H4 (cell line): ENCODE measurements at regions not wholly inside any gene's neighbourhood (a gene's known extent, or its start where the extent isn't known, plus 50 kb on each side); places are given as distances from the start of the nearest gene placed in this dataset.

Source experiments
- DNase-seq: peaks from one replicate; pipeline ENCODE4 v3.0.0-alpha.2; 2015; ENCODE audit warnings: low spot score

DNA sequence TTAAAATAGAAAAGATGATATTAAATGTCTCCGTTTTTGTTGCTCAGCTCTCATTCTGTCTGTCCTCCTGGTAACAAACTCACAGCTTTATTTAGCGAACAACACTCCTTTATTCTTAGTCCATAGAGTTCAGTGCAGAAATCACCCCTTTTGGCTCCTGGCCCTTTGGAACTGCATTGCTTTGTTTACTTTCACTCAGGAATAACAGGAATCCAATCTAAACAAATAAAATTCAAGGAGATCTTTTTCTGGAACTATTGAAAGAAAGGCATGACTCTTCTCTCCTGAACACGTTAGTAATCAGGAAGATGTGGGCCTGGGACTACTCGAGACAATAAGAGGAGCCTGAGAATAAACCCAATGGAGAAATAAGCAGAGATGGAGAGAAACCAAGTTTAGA is 409.2 kb downstream of the DIPK2A start:
- no peak for DNase-seq

DNA sequence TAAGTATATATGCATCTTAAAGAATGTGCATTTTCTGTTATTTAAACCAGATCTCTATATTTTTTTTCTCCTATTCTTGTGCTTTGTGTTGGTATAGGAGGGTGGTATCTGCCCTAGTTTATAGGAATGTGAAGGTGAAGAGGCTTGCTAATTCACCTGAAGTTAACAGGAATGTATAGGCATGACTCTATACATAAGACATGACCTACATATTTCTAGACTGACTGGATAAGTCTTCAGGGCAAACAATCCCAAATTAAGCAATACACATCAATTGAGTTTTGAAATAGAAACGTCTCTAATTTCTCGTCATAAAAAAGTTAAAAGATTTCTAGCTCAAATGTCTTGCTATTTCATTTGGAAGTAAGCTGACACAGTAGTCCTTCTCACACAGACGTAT is 410.0 kb downstream of the DIPK2A start:
- no peak for DNase-seq

DNA sequence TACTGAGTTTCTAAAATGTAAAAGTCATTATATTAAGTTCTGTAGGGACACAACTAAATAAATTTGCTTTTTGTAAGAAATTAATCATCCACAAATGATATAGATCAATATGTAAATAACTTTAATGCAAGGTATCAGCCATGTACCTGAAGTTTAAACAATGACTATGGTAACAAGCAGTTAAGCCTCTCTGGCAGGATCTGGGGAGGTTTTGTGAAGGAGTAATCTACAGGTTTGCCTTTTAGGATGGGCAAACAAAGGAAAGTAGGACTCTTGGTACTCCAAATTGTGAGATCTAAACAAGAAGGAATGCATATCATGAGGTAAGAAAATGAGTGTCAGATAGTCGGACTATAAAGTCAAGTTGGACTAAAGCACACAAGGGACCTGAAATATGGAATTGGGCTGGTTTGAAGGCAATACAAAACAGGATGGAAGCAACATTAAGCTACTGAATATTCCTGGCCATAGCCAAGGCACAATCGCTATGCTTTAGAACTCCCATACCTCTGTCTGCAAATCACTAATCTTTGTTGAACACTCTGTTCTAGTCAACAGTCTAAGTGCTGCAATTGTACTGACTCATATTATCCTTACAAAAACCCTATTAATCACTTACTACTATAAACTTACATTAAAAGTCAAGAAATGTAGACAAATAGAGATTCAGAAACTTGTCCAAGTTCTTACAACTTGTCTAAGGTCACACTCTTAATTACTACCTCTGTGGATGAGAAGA is 412.8 kb downstream of the DIPK2A start:
- no peak for DNase-seq

DNA sequence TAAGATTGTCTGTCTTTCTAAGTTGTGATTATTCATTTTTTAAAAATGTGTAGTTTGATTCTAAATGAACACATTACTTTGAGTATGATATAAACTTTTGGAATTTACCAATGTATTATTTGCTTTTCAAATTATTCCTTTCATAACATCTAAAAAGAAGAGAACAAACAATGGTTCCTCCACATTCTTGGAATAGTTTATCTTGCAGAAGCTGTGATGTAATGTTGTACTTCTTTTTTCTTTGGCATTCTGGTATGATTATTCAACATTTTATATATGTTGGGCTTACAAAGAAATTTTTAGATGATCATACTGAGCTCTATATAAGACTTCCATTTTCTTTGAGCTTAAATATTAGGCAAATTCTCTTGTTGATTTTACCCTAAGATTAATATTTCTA is 419.2 kb downstream of the DIPK2A start:
- DNase-seq, result no peak

DNA sequence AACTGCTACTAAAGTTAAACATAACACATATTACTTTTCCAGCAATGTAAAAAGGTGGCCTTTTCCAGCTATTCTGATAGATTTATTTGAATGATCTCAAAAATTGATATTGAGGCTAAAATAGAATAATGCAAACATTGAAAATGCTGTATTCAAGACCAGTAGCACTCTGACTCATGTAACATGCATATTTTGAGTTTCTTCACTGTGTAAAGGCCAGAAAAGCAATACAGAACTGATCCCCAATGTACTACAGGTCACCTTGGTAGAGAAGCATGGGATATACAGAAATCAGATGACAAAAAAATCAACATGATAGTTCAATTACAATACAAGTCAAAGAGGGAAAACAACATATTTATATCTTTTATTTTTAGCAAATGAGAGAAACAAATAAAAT is 419.6 kb downstream of the DIPK2A start:
- no peak for DNase-seq

DNA sequence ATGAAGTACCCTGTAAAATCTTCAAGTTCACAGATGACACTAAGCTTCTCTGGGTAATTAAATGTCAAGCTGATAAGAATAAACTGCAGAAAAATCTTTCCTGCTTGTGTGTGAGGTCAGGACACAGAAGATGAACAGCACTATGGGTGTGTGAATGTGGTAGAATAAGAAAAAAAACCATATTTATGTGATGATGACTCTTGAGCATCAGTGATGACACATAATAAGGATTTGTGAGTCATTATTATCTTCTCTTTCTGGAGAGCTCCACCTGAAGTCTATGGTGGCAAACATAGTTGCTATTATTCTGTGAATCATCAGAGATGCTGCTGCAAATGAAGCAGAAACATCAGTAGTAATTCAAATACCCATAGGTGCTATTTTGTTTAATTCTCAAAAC is 422.4 kb downstream of the DIPK2A start:
- no peak for DNase-seq

DNA sequence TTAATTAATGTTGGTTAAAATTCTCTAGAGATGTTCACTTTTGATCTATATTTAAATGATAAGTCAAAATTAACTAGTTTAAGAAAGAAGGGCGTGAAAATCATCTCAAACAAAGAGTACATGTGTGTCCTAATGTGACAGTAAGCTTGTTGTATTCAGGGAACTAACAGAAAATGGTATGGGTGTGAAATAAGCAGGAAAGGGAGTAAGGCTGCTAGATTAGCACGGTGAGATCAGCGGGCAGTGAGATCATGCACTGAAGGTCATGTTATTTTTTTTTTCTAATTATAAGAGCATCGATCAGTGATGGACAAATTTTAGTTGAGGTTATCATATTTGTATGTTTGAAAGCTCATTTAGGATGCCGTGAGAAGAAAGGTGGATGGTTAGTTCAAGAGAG is 430.8 kb downstream of the DIPK2A start:
- no peak for DNase-seq

DNA sequence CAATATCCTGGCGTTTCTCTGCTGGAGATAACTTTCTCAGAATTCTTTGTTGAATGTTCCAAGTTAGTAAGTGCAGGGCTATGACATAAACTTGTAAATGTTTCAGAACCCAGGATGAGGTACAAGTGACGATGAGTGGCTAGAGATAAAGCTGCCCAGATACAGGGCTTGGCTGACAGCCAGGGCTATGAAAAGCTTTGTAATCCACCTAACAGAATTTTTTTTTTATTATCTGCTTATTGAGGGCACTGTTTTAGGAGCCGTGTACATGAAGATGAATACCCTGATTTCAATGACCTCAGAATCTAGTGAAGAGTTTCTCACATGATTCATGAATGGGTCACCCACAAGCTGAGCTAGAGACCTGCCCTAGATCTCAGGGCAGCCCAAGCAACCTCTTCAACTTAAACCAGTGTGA is 431.4 kb downstream of the DIPK2A start:
- DNase-seq, result no peak

DNA sequence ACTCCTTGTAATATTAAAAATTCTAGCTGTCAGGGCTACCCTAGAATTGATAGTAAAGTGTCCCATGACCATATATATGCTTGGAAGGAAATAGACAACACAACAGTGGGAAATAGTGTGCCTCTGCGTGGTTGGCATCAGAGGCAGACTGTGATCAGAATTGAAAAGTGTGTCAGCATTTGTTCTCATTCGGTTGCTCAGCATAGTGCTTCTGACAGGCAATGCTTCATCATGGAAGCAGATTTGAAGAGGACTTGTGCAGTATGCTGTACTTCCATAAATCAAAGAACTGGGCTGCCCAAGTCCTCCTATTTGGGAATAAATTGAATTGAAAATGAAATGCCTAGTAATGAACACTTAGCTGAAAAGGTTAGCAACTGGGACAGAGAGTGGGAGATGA is 435.7 kb downstream of the DIPK2A start:
- DNase-seq, result no peak

DNA sequence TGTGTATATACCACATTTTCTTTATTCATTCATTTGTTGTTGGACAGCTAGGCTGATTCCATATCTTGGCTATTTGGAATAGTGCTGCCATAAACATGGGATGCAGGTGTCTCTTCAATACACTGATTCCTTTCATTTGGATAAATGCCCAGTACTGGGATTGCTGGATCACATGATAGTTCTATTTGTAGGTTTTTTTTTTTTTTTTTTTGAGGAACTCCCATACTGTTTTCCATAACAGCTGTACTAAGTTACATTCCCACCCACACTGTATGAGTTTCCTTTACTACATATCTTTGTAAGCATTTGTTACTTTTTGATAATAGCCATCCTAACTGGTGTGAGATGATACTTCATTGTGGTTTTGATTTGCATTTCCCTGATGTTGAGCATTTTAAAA is 437.7 kb downstream of the DIPK2A start:
- no peak for DNase-seq

DNA sequence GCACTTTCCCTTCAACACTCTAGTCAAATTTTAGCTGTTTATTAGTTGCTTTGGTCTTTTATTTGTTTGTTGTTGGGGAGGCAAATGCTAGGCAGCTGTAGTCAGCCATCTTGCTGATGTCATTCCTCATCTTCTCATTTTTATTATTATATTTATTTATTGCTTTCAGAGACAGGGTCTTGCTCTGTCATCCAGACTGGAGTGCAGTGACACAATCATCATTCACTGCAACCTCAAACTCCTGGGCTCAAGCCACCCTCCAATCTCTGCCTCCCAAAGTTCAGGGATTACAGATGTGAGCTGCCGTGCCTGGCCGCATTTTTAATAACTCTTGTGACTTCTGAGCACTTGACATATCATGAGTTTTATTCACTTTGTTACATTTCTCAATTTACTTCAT is 441.4 kb downstream of the DIPK2A start:
- DNase-seq, result no peak

DNA sequence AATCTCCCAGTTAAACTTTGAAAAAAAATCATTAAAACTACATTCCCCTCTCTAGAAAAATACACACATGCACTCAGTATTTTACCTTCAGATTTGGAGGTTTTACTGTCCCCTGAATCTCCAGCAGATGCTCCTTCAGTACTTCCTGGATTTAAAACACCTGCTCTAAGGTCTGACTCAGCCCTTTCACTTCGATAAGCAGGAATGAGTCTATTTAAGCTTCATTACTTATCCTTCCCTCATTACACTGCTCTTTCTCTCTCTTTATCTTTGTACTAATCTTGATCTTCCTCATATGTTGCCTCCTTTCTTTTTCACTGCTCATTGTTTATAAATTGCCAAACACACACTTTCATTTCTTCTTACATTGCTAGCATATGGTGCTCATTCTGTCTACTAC is 443.9 kb downstream of the DIPK2A start:
- DNase-seq, result no peak

DNA sequence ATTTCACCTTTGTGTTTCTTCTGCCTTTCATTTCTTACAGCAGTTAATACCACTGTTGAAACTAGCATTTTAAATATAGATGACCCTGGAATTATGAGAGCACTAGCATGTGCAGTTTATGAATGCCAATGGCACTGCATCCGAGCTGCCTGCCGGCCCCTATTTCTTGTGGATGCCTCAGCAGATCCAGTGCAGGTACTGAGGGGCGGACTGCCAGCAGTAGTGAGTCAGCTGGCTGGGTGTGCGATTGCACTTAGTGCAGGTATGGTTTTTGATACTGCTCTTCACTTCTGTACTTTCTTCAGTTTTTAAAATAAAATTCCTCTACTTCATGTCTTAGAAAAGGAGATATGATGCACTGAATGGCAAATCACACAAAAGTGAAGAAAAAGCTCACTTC is 453.0 kb downstream of the DIPK2A start:
- no peak for DNase-seq

DNA sequence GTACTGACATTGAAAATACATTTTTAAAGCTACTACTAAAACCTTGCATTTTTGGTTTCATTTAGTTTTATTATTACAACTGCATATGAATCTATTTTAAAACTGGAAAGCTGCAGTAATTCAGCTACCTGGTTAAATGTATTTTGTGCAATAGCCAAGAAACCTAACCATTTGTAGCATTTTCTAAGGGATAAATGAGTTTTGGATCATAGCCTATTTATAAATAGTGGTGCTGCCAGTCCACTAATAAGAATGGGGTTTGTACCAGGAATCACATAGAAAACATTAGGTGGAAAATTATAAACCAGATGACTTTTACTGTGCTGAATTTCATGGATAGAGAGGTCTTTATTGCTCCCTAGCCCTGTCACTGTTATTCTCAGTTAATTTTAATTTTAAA is 454.7 kb downstream of the DIPK2A start:
- no peak for DNase-seq

DNA sequence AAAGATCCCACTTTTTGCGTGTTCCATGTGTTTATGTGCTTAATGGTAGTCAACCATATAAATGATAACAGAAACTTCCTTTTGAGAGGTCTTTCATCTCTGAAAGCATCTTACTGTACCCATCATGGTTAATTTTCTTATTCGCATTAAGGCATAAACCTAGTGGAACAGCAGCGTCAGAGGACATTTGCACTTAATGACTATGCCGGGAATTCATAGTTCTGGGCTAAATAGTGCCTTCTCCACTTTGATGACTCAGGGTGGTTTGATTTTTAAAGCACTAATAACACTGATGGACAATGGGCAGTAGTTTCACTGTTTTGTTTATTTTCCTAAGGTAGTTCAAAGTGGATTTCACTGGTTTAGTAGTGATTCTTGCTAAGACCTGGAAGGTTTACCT is 455.3 kb downstream of the DIPK2A start:
- no peak for DNase-seq

DNA sequence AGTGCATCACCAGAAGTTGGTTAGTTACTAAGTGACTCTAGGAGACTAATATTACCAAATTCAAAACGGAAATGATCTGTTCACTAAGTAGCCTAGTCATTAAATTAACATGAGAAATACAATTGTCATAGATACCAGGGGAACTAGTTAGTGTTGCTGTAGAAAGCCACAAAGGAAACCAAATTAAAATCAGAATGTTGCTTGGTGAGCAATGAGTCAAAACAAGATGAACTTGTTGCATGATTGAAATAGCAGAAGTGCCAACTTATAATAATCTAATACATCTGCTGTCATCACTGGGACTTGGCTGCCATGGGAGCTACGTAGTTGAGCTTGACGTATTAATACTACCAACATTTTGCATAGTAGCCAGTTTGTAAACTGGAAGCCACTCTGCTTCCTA is 458.1 kb downstream of the DIPK2A start:
- DNase-seq, result no peak

DNA sequence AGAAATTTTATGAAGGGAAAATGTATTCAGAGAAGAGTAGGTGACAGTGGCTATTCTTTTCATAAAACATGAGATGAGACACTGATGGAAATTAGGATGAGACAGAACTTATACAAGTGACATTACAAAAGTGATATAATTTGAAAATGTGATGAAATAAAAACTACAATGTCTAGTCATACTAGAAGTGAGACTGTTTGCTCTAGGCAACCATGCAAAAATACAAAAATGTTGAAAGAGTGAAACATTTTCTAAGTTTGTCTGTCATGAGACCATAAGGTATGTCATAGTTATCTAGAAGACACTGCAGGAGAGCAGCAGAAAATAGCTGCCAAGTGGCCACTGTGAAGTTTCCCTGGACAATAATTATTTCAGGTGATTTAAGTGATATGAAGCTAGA is 459.5 kb downstream of the DIPK2A start:
- no peak for DNase-seq

DNA sequence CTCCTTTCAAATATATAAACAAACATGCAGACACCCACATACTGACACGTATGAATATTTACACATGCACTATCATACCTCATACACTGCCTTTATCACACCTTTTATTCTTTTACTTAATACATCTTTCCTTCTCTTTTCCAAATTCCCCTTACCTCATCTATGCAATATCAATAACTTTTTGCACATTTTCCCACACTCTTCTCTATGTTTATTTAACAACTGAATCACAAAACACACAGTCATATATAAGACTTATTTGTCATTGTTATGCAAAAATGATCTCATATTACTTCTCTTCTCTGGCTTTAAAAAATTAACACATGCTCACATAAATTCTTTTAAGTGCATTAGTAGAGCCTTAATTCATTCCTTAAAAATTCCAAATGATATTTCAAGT is 461.4 kb downstream of the DIPK2A start:
- DNase-seq, result no peak

DNA sequence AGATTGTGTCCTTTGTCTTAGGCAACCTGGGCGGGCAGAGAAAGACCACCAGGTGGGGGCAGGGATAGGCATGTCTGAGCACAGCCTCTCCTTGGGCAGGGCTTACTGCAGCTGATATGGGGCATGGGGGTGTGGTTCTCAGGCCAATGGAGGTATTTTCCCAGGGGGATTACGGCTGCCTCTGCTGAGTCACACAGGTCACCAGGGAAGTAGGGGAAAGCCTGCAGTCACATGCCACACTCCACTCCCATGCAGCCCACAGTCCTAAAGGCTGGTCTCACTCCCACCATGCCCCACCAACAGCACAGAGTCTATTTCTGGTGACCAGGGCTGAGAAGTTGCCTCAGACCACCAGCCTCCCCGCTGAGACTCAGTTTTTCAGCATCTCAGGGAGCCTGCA is 466.4 kb downstream of the DIPK2A start:
- peak; percentile 19 for DNase-seq

DNA sequence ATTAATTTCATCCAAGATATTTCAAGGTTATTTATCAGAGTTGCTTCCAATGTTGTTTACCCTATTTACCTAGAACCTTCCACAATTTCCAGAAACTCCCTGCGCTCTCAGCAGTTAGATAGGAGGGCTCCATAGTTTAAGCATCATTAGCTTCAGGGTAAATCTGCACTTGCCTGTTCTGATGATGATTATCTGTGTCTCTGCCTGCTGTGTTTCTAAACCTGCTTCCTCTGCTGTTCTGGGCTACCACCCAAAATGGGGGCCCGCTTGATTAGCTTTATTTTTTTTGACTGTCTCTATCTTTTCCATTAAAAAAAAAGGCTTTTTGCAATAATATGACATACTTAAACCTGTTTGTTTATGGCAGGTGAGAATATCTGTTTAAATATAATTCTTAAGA is 472.4 kb downstream of the DIPK2A start:
- no peak for DNase-seq

DNA sequence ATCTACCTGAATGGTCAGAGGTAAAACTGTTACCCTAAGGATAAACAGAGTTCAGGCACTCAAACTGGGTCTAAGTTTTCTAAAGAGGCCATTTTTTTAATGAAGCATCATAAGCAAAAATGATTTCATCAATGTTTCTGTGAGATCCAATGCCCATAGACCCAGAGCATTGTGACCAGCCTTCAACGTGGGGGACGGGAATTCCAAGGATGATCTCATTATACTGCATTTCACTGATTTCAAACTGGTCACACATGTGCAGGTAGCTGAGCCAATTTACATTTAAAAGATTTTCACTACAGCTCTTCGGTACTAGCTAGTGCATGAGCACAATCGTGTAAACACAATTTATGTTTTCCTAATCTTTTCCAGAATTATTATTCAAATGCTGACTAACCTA is 472.9 kb downstream of the DIPK2A start:
- DNase-seq, result no peak

DNA sequence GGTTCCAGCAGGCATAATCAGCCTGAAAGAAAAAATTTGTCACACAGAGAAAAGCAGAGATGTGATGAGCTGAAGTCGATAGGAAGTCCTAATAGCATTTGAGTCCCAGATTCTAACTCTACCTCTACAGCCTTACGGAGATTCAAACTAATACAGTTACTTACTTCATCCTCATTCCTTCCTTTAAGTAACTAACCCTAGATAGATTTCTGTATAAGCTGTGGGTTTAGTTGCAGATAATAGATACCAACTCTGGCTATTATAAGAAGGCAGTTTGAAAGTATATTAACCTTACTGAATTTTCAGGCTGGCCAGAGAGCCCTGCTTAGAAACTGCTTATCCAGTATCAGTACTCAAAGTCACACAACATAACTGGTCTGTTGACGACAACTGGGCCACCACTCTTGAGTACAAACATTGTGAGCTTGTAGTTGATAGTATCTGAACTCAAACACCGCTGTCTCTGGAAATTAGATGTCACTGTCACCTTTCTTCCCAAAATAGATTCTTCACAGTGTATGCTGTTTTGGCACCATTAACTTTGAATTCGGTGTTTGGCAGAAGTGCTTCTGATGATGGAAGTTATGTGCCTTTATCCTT is 484.3 kb downstream of the DIPK2A start:
- no peak for DNase-seq

DNA sequence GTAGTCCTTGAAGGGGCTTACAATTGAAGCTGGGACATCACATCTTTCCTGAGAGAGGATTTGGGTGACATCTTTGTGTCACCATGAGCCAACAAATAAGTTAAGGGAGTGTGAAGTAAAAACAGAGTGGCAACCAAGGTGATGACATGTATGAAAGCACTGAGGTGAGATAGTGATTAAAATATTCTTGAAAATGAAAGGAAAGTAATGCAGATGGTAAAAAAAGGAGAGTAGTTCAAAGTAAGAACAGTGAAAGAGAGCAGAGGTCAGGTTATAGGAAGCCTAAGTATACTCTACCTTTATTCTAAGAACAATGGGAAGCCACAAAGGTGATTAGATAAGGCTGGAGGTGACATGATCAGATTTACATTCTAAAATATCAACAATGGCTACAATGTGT is 486.1 kb downstream of the DIPK2A start:
- no peak for DNase-seq

DNA sequence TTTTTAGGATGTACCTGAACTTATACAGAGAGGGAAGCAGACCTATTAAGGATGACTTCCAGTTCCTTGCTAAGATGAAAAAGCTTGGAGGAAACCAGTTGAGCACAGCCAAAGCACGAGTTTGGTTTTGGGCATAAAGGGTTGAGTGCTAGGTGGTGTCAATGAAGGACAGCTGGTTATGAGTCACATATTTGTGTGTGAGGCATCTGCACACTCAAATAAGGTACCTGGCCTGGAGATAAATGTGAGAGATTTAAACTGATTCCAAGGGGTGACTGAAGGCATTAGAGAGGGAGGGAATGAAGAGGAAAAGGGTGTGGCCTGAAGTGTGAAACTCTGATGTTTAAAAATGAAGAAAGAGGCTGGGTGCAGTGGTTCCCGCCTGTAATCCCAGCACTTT is 486.7 kb downstream of the DIPK2A start:
- no peak for DNase-seq
